GM12873 (cell line): ENCODE measurements at regions not wholly inside any gene's neighbourhood (a gene's known extent, or its start where the extent isn't known, plus 50 kb on each side); places are given as distances from the start of the nearest gene placed in this dataset.

Source experiments
- TF ChIP-seq, protein P1 (sequence below): IDR thresholded peaks from 2 replicates; pipeline ENCODE4 v1.5.1; 2012; ENCODE audit warnings: low read depth, mild to moderate bottlenecking, moderate library complexity, low read length, control low read depth; ENCODE audit not compliant: insufficient read depth; ENCODE audit errors: missing control alignments

DNA sequence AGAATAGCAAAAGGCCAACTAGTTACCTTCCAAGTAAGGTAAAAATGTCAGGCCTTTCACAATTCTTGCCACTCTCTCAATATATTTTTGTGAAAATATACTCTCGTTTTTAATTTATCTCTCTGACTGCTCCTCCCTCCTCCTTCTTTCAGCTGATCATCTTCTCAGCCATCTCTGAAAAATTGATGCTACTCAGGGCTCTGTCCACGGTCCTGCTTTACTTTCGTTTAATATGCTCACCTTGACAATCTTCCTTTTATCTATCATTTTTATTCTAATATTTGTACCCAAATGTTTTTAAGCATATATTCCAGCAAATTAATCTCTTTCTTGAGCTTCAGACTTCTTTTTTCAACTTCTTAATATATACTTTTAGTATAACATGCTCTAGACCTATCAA lies 1362.1 kb downstream of the ROBO1 start:
- TF ChIP-seq, protein P1, sequence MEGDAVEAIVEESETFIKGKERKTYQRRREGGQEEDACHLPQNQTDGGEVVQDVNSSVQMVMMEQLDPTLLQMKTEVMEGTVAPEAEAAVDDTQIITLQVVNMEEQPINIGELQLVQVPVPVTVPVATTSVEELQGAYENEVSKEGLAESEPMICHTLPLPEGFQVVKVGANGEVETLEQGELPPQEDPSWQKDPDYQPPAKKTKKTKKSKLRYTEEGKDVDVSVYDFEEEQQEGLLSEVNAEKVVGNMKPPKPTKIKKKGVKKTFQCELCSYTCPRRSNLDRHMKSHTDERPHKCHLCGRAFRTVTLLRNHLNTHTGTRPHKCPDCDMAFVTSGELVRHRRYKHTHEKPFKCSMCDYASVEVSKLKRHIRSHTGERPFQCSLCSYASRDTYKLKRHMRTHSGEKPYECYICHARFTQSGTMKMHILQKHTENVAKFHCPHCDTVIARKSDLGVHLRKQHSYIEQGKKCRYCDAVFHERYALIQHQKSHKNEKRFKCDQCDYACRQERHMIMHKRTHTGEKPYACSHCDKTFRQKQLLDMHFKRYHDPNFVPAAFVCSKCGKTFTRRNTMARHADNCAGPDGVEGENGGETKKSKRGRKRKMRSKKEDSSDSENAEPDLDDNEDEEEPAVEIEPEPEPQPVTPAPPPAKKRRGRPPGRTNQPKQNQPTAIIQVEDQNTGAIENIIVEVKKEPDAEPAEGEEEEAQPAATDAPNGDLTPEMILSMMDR = no peak

DNA sequence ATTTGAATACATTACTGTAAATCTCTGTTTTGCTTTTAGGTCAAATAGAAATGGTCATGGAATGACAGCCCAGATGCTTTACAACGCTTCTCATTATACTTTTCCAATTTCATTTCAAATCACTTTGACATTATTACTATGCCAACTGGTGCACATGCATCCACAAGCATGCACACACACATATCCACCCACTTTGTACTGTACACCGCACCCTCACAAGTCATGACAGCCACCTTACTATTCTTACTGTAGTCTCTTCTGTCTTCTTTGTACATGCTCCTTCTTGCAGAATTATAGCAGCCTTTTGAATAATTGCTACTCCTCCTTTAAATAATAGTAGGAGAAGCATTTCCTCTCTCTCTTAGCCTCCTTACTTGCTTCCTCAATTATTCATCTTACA lies 1361.4 kb downstream of the ROBO1 start:
- TF ChIP-seq, protein P1 = no peak

DNA sequence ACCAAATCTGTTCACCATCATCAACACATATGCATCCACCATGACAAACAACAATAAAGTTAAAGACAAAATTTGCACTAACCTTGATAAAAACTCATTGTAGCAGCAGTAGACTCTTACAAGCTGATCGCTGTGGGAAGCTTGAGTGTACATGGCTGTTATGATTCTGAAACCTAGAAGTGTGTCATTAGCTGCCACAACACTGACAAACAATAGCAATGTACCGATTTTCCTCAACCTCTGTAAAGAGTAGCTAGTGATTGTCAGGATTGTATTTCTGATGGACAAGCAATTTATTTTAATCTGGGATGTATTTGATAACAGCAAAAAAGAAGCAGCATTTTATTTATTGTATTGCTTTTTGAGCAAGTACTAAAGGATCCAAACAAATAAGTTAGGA lies 1357.7 kb downstream of the ROBO1 start:
- TF ChIP-seq, protein P1 = no peak

GRCh38 chr3:78414261-78414660 lies 1353.5 kb downstream of the ROBO1 start:
- TF ChIP-seq, protein P1 = no peak

DNA sequence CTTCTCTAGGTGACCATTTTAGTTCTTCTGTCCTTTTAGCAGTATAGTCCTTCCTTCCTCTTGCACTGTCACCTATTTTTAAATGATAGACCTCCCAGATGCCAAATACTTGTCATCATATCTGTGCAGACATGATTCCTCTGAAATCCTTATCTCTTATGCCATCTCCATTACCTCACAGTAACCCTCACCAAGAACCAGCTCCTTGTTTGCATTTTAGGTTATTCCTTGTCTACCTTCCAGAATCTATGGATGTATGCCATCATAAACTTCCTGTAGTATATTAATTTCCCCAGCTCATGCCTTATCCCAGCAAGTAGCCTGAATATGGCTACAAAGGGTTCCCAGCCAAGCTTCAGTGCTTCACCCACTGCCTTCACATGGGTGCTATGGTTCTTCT lies 1347.2 kb downstream of the ROBO1 start:
- TF ChIP-seq, protein P1 = no peak

GRCh38 chr3:78421247-78421966 lies 1346.4 kb downstream of the ROBO1 start:
- TF ChIP-seq, protein P1 = no peak

DNA sequence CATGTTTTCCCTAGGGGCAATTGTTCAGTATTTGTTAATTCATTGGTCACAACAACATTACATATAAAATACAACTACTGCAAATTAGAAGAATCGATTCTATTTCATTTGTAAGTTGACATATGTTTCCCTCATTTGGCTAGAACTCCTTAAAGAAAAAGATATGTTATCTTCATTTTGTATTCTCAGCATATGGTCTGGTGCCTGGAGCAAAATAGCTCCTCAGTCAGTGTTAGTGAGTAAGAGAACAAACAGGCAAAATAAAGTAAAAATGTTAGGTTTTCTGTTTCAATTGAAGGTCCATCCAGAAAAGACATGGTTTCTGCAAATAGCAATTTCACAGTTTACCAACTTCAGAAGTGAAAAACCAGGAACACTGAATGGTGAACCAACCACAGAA lies 1343.1 kb downstream of the ROBO1 start:
- TF ChIP-seq, protein P1 = no peak

GRCh38 chr3:78426454-78426853 lies 1341.3 kb downstream of the ROBO1 start:
- TF ChIP-seq, protein P1 = no peak
